ENCODE measurements at regions not wholly inside any gene's neighbourhood (a gene's known extent, or its start where the extent isn't known, plus 50 kb on each side); places are given as distances from the start of the nearest gene placed in this dataset.

DNA sequence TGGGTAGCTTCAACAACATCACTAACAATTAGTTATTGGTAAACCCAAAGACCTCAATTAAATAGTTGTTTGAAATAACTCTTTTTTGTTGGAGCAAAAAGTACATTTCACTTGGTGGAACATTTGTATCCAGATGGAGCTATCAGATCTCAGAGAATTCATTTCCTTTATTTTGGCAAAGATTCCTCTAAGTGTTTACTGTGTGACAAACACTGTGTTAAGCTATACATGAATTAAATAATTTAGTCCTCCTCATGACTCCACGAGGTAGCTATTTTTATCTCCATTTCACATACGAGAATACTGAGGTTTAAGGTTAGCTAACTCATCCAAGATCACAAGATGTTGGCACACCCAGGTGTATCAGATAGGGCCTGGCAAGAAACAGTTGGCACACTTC lies 104.0 kb upstream of the IMMP2L start:
- Histone ChIP-seq H3K9me3 (no peaks in the 10 kb centered on the region), H3K4me1 (no peaks in the 10 kb centered on the region), H3K27ac (no peak overlapping the region), H3K4me3 (no peak overlapping the region), H3K36me3 (no peaks in the 10 kb centered on the region), H3K27me3 (no peaks in the 10 kb centered on the region), H3K9ac (ENCODE audit: low read depth in 2 of 2, low read length in 2 of 2) (no peak overlapping the region)
- intact Hi-C loops (cut with DNase I): no loop called here
- no peak for DNase-seq
- TF ChIP-seq, protein P1, sequence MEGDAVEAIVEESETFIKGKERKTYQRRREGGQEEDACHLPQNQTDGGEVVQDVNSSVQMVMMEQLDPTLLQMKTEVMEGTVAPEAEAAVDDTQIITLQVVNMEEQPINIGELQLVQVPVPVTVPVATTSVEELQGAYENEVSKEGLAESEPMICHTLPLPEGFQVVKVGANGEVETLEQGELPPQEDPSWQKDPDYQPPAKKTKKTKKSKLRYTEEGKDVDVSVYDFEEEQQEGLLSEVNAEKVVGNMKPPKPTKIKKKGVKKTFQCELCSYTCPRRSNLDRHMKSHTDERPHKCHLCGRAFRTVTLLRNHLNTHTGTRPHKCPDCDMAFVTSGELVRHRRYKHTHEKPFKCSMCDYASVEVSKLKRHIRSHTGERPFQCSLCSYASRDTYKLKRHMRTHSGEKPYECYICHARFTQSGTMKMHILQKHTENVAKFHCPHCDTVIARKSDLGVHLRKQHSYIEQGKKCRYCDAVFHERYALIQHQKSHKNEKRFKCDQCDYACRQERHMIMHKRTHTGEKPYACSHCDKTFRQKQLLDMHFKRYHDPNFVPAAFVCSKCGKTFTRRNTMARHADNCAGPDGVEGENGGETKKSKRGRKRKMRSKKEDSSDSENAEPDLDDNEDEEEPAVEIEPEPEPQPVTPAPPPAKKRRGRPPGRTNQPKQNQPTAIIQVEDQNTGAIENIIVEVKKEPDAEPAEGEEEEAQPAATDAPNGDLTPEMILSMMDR (IDR thresholded peaks at IDR 0.05): no peak

GRCh38 chr7:111663771-111664170 lies 101.5 kb upstream of the IMMP2L start:
- H3K27me3 ChIP-seq: no peaks in the 10 kb centered on the region
- TF ChIP-seq, protein P1 (IDR thresholded peaks at IDR 0.05): no peak
- no peak overlapping the region for H3K9ac ChIP-seq (ENCODE audit: low read depth in 2 of 2, low read length in 2 of 2)
- no peaks in the 10 kb centered on the region for H3K4me1 ChIP-seq
- H3K27ac ChIP-seq: no peak overlapping the region
- DNase-seq: no peak
- no peak overlapping the region for H3K4me3 ChIP-seq
- intact Hi-C loops (cut with DNase I): no loop called here
- no peaks in the 10 kb centered on the region for H3K36me3 ChIP-seq
- H3K9me3 ChIP-seq: no peaks in the 10 kb centered on the region

DNA sequence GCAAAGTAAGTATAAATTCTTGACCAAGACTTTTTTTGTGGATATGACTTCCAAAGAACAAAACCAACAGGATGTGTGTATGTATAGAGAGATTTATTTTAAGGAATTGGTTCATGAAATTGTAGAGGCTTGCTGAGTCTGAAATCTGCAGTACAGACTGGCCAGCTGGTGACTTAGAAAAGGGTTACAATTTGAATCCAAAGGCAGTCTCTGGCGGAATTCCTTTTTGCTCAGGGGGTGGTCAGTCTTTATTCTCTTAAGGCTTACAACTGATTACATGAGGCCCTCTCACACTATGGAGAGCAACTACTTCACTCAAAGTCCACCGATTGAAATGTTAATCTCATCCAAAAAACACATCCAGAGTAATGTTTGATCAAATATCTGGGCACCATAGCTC lies 100.1 kb upstream of the IMMP2L start:
- H3K9ac ChIP-seq (ENCODE audit: low read depth in 2 of 2, low read length in 2 of 2): no peak overlapping the region
- no peak overlapping the region for H3K27ac ChIP-seq
- TF ChIP-seq, protein P1 (IDR thresholded peaks at IDR 0.05): no peak
- DNase-seq: no peak
- H3K27me3 ChIP-seq: no peaks in the 10 kb centered on the region
- no peaks in the 10 kb centered on the region for H3K4me1 ChIP-seq
- no peaks in the 10 kb centered on the region for H3K9me3 ChIP-seq
- H3K36me3 ChIP-seq: no peaks in the 10 kb centered on the region
- no peak overlapping the region for H3K4me3 ChIP-seq
- intact Hi-C loops (cut with DNase I): no loop called here

DNA sequence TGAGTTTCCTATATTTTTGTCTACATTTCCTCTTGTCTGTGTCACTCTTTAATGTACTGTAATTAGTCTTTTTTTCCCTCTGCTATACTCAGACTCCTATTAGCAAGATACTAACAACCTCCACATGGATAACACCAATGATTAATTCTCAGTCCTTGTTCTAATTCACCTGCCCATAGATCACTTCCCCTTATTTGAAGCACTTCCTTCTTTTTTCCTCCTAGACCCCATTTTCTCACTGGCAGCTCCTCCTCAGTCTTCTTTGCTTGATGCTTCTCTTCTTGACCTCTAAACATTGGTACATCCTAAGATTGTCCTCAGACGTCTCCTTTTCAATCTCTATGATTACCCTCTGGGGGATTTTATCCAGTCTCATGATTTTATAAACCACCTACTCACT lies 98.2 kb upstream of the IMMP2L start:
- Histone ChIP-seq H3K27me3 (no peaks in the 10 kb centered on the region), H3K4me1 (no peaks in the 10 kb centered on the region), H3K36me3 (no peaks in the 10 kb centered on the region), H3K4me3 (no peak overlapping the region), H3K27ac (no peak overlapping the region), H3K9ac (ENCODE audit: low read depth in 2 of 2, low read length in 2 of 2) (no peak overlapping the region), H3K9me3 (no peaks in the 10 kb centered on the region)
- TF ChIP-seq, protein P1 (IDR thresholded peaks at IDR 0.05): no peak
- no peak for DNase-seq
- intact Hi-C loops (cut with DNase I): no loop called here

DNA sequence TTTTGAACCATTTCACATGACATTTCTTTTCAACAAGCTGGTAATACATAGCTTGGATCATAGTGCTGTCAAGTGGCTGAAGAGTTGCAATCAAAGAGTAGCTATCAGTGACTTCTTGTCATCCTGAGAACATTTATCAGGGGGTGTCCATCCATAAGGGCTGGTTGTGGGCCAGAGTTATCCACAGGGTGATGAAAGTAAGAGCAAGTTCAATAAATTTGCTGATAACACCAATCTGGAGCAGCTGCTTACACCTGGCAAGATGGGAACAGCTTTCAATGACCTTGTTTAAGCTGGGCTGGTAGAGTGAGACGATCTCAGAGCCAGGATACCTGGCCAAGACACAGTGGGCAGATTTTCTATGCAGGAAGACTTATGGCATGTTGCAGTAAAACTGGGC lies 96.3 kb upstream of the IMMP2L start:
- H3K4me3 ChIP-seq: no peak overlapping the region
- no peak overlapping the region for H3K9ac ChIP-seq (ENCODE audit: low read depth in 2 of 2, low read length in 2 of 2)
- TF ChIP-seq, protein P1 (IDR thresholded peaks at IDR 0.05): no peak
- H3K4me1 ChIP-seq: no peaks in the 10 kb centered on the region
- no peak for DNase-seq
- no peaks in the 10 kb centered on the region for H3K36me3 ChIP-seq
- H3K9me3 ChIP-seq: no peaks in the 10 kb centered on the region
- intact Hi-C loops (cut with DNase I): no loop called here
- H3K27me3 ChIP-seq: no peaks in the 10 kb centered on the region
- no peak overlapping the region for H3K27ac ChIP-seq

DNA sequence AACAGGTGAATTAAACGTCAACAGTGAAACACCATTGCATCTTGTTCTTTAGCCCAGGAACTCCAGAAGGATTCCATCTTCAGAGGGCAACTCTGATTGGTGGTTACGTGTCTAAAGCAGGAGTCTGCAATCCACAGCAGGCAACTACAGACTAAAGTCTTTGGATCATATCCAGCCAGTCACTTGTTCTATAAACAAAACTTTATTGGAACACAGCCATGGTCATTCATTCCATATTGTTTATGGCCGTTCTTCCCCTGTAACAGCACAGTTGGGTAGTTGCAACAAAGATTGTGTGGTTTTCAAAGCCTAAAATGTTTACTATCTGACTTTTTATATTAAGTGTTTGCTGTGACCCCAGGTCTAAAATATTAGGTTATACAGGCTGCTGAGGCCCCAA lies 94.7 kb upstream of the IMMP2L start:
- TF ChIP-seq, protein P1 (IDR thresholded peaks at IDR 0.05): no peak
- no peak for DNase-seq
- no peaks in the 10 kb centered on the region for H3K27me3 ChIP-seq
- H3K36me3 ChIP-seq: no peaks in the 10 kb centered on the region
- H3K9ac ChIP-seq (ENCODE audit: low read depth in 2 of 2, low read length in 2 of 2): no peak overlapping the region
- H3K4me3 ChIP-seq: no peak overlapping the region
- intact Hi-C loops (cut with DNase I): no loop called here
- H3K9me3 ChIP-seq: no peaks in the 10 kb centered on the region
- no peaks in the 10 kb centered on the region for H3K4me1 ChIP-seq
- no peak overlapping the region for H3K27ac ChIP-seq

Data from colonic mucosa (tissue), 4 donors.